ENCODE measurements at regions not wholly inside any gene's neighbourhood (a gene's known extent, or its start where the extent isn't known, plus 50 kb on each side); places are given as distances from the start of the nearest gene placed in this dataset.

- TF ChIP-seq CTCF (IDR thresholded peaks at IDR 0.05) (no peak), POLR2A (IDR thresholded peaks at IDR 0.05) (no peak)
These were observed 729.4 kb upstream of the MIR17HG start for GRCh38 chr13:90618133-90618532.
